ENCODE measurements at regions not wholly inside any gene's neighbourhood (a gene's known extent, or its start where the extent isn't known, plus 50 kb on each side); places are given as distances from the start of the nearest gene placed in this dataset.

GRCh38 chr12:125634813-125635212 is 569.6 kb downstream of the AACS start:
- no peak for TF ChIP-seq USF1 (IDR thresholded peaks at IDR 0.05)
- TF ChIP-seq REST (IDR thresholded peaks at IDR 0.05; ENCODE audit: low read depth): no peak
- TF ChIP-seq EGR1 (IDR thresholded peaks at IDR 0.05): no peak
- no peak for TF ChIP-seq EP300 (IDR thresholded peaks at IDR 0.05; ENCODE audit: borderline replicate concordance)
- TF ChIP-seq FOXM1 (IDR thresholded peaks at IDR 0.05; ENCODE audit: borderline replicate concordance, low read depth): no peak
- TF ChIP-seq TCF12 (IDR thresholded peaks at IDR 0.05; ENCODE audit: low read depth): no peak
- TF ChIP-seq NFIC (IDR thresholded peaks at IDR 0.05): no peak
- TF ChIP-seq MAX (IDR thresholded peaks at IDR 0.05): no peak

GRCh38 chr12:125639826-125640225 is 574.6 kb downstream of the AACS start:
- TF ChIP-seq USF1 (IDR thresholded peaks at IDR 0.05) (no peak), FOXM1 (IDR thresholded peaks at IDR 0.05; ENCODE audit: borderline replicate concordance, low read depth) (no peak), TEAD4 (IDR thresholded peaks at IDR 0.05) (no peak), MAX (IDR thresholded peaks at IDR 0.05) (no peak), RAD21 (IDR thresholded peaks at IDR 0.05; ENCODE audit: low read depth) (no peak)

- no peak for TF ChIP-seq REST (IDR thresholded peaks at IDR 0.05; ENCODE audit: low read depth)
- TF ChIP-seq EGR1 (IDR thresholded peaks at IDR 0.05): no peak
- no peak for TF ChIP-seq MAX (IDR thresholded peaks at IDR 0.05)
- no peak for TF ChIP-seq TCF12 (IDR thresholded peaks at IDR 0.05; ENCODE audit: low read depth)
- TF ChIP-seq CEBPB (IDR thresholded peaks at IDR 0.05): no peak
- TF ChIP-seq TAF1 (IDR thresholded peaks at IDR 0.05; ENCODE audit: low read depth): no peak
- TF ChIP-seq NFIC (IDR thresholded peaks at IDR 0.05): no peak
- TF ChIP-seq USF1 (IDR thresholded peaks at IDR 0.05): no peak
- TF ChIP-seq YY1 (IDR thresholded peaks at IDR 0.05; ENCODE audit: low read depth): no peak
- no peak for TF ChIP-seq TEAD4 (IDR thresholded peaks at IDR 0.05)
- TF ChIP-seq ZBTB7A (IDR thresholded peaks at IDR 0.05; ENCODE audit: low read depth): no peak
- TF ChIP-seq EP300 (IDR thresholded peaks at IDR 0.05; ENCODE audit: borderline replicate concordance): no peak
- no peak for TF ChIP-seq CREB1 (IDR thresholded peaks at IDR 0.05; ENCODE audit: low read depth)
- TF ChIP-seq RAD21 (IDR thresholded peaks at IDR 0.05; ENCODE audit: low read depth): no peak
- no peak for TF ChIP-seq FOXM1 (IDR thresholded peaks at IDR 0.05; ENCODE audit: borderline replicate concordance, low read depth)
Measured at GRCh38 chr12:125643055-125643454, 577.8 kb downstream of the AACS start.

GRCh38 chr12:125645724-125646123 is 580.5 kb downstream of the AACS start:
- TF ChIP-seq REST (IDR thresholded peaks at IDR 0.05; ENCODE audit: low read depth) (no peak), CEBPB (IDR thresholded peaks at IDR 0.05) (no peak), YY1 (IDR thresholded peaks at IDR 0.05; ENCODE audit: low read depth) (no peak), TCF12 (IDR thresholded peaks at IDR 0.05; ENCODE audit: low read depth) (no peak), RAD21 (IDR thresholded peaks at IDR 0.05; ENCODE audit: low read depth) (no peak), TEAD4 (IDR thresholded peaks at IDR 0.05) (no peak), USF1 (IDR thresholded peaks at IDR 0.05) (no peak), CREB1 (IDR thresholded peaks at IDR 0.05; ENCODE audit: low read depth) (no peak), EP300 (IDR thresholded peaks at IDR 0.05; ENCODE audit: borderline replicate concordance) (no peak), TAF1 (IDR thresholded peaks at IDR 0.05; ENCODE audit: low read depth) (no peak), NFIC (IDR thresholded peaks at IDR 0.05) (no peak), MAX (IDR thresholded peaks at IDR 0.05) (no peak), FOXM1 (IDR thresholded peaks at IDR 0.05; ENCODE audit: borderline replicate concordance, low read depth) (no peak), ZBTB7A (IDR thresholded peaks at IDR 0.05; ENCODE audit: low read depth) (no peak), EGR1 (IDR thresholded peaks at IDR 0.05) (no peak)
